HL-60 (cell line): ENCODE measurements at regions not wholly inside any gene's neighbourhood (a gene's known extent, or its start where the extent isn't known, plus 50 kb on each side); places are given as distances from the start of the nearest gene placed in this dataset.

Source experiments
- DNase-seq, 2 experiments: peaks; one replicate each; pipeline ENCODE4 v3.0.0-alpha.2; 2010 to 2020; ENCODE audit warnings: low read depth in 1 of 2, low spot score in 1 of 2
- H3K27ac ChIP-seq: fragments of 250-450 bp; sonication (Bioruptor Pico); replicated peaks from 2 replicates; pipeline ENCODE4 v1.5.1; 2020; ENCODE audit warnings: mild to moderate bottlenecking, moderate library complexity
- H3K27me3 ChIP-seq: fragments of 250-450 bp; sonication (Bioruptor Pico); 2 replicates; pipeline ENCODE4 v1.5.1; 2021; ENCODE audit warnings: mild to moderate bottlenecking, moderate library complexity; ENCODE audit not compliant: insufficient read depth, poor library complexity, severe bottlenecking
- H3K4me3 ChIP-seq: replicated peaks from 2 replicates; pipeline ENCODE4 v1.5.1; 2011; ENCODE audit warnings: mild to moderate bottlenecking, control low read depth, low read length; ENCODE audit not compliant: insufficient read depth
- GABPA ChIP-seq: IDR thresholded peaks from 2 replicates; pipeline ENCODE4 v1.6.1; 2012; ENCODE audit warnings: low read depth
- POLR2AphosphoS5 ChIP-seq: IDR thresholded peaks from 2 replicates; pipeline ENCODE4 v1.6.1; 2012; ENCODE audit warnings: low read depth
- REST ChIP-seq: IDR thresholded peaks from 2 replicates; pipeline ENCODE4 v1.6.1; 2012; ENCODE audit warnings: low read depth; ENCODE audit not compliant: insufficient replicate concordance
- SPI1 ChIP-seq: IDR thresholded peaks from 2 replicates; pipeline ENCODE4 v1.6.1; 2012; ENCODE audit warnings: low read depth, mild to moderate bottlenecking, borderline replicate concordance
- TF ChIP-seq, protein P1 (sequence below): IDR thresholded peaks from one replicate; pipeline ENCODE4 v1.5.1; 2011; ENCODE audit warnings: low read length, control low read depth, inconsistent platforms; ENCODE audit not compliant: insufficient read depth

- DNase-seq, result no peak
- TF ChIP-seq GABPA (no peak), REST (no peak), SPI1 (no peak), POLR2AphosphoS5 (no peak)
- TF ChIP-seq, protein P1, sequence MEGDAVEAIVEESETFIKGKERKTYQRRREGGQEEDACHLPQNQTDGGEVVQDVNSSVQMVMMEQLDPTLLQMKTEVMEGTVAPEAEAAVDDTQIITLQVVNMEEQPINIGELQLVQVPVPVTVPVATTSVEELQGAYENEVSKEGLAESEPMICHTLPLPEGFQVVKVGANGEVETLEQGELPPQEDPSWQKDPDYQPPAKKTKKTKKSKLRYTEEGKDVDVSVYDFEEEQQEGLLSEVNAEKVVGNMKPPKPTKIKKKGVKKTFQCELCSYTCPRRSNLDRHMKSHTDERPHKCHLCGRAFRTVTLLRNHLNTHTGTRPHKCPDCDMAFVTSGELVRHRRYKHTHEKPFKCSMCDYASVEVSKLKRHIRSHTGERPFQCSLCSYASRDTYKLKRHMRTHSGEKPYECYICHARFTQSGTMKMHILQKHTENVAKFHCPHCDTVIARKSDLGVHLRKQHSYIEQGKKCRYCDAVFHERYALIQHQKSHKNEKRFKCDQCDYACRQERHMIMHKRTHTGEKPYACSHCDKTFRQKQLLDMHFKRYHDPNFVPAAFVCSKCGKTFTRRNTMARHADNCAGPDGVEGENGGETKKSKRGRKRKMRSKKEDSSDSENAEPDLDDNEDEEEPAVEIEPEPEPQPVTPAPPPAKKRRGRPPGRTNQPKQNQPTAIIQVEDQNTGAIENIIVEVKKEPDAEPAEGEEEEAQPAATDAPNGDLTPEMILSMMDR, result no peak
- Histone ChIP-seq H3K27ac (no peak overlapping the region), H3K27me3 (no peaks in the 10 kb centered on the region), H3K4me3 (no peak overlapping the region)
Measured at GRCh38 chrX:99653352-99653751, 756.7 kb downstream of the PCDH19 start.

DNA sequence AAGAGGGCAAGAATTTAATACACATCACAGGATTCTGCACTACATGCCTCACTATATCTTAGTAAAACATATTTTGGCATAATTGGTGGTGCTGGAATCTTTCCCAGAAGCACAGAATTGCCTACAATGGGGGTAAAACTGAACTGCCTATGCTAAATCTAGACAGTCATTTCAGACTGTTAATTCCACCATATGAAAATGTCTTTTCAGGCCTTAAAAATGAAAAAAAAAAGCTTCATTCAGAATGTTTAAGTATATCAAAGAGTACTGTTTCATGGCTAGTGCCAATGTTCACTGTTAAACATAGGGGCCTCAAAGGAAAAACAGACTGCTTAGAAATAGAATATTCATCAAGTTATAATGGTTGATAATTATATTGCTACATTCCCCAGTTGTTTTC, 797.0 kb downstream of the PCDH19 start:
- no peak for DNase-seq
- H3K27ac ChIP-seq, result no peak overlapping the region
- TF ChIP-seq GABPA, result no peak
- TF ChIP-seq POLR2AphosphoS5, result no peak
- TF ChIP-seq REST, result no peak
- no peak for TF ChIP-seq SPI1
- TF ChIP-seq, protein P1, result no peak
- no peak overlapping the region for H3K4me3 ChIP-seq
- no peaks in the 10 kb centered on the region for H3K27me3 ChIP-seq

- TF ChIP-seq SPI1 (no peak), GABPA (no peak), POLR2AphosphoS5 (no peak), REST (no peak)
- TF ChIP-seq, protein P1, result no peak
- no peak for DNase-seq
- H3K27ac ChIP-seq, result no peak overlapping the region
- H3K27me3 ChIP-seq, result no peaks in the 10 kb centered on the region
- no peak overlapping the region for H3K4me3 ChIP-seq
Measured at GRCh38 chrX:99603091-99603814, 806.8 kb downstream of the PCDH19 start.
